ENCODE measurements at regions not wholly inside any gene's neighbourhood (a gene's known extent, or its start where the extent isn't known, plus 50 kb on each side); places are given as distances from the start of the nearest gene placed in this dataset.

GRCh38 chr5:33319841-33320240, 120.9 kb upstream of the TARS1 start:
- CTCF ChIA-PET (ENCODE audit: partially characterized antibody): interaction anchor here (1.1 to 1.2 kb wide), 2 partner anchors 8 to 10 kb away, joined by 3 read pairs; no protein-coding TSS in a partner anchor
- H3K36me3 ChIP-seq (ENCODE audit: insufficient read depth, low read length): no peaks in the 10 kb centered on the region

GRCh38 chr5:33321026-33321425, 119.7 kb upstream of the TARS1 start:
- no peak overlapping the region for H3K27ac ChIP-seq (ENCODE audit: low read depth, low read length)
- intact Hi-C loops (cut with micrococcal nuclease): no loop called here
- peaks cover 0 to 2% of the 10 kb centered on the region in 2 donors for H3K27me3 Mint-ChIP-seq
- CTCF ChIA-PET (ENCODE audit: partially characterized antibody): no interaction called here
- POLR2A ChIA-PET (ENCODE audit: partially characterized antibody): no interaction called here
- no peaks in the 10 kb centered on the region for H3K36me3 ChIP-seq (ENCODE audit: insufficient read depth, low read length)
- no peaks in the 10 kb centered on the region for H3K36me3 Mint-ChIP-seq
- H3K4me3 Mint-ChIP-seq: no peak overlapping the region
- H3K27me3 ChIP-seq (ENCODE audit: insufficient read depth, low read length): no peaks in the 10 kb centered on the region
- DNase-seq: no peak
- H3K9me3 Mint-ChIP-seq: no peaks in the 10 kb centered on the region
- no peaks in the 10 kb centered on the region for H3K9me3 ChIP-seq (ENCODE audit: control insufficient read depth in 1 of 2, low read length in 2 of 2)
- no peak overlapping the region for H3K4me3 ChIP-seq (ENCODE audit: low read length in 2 of 2)
- H3K27ac Mint-ChIP-seq: no peak overlapping the region
- H3K4me1 Mint-ChIP-seq: no peaks in the 10 kb centered on the region
- H3K4me1 ChIP-seq (ENCODE audit: insufficient read depth, low read length): no peaks in the 10 kb centered on the region

More at GRCh38 chr5:33319841-33320240, 120.9 kb upstream of the TARS1 start:
- intact Hi-C loops (cut with micrococcal nuclease): no loop called here
- Mint-ChIP-seq H3K36me3 (no peaks in the 10 kb centered on the region), H3K27ac (no peak overlapping the region), H3K27me3 (peaks cover 0 to under 1% of the 10 kb centered on the region in 2 donors), H3K9me3 (no peaks in the 10 kb centered on the region), H3K4me1 (no peaks in the 10 kb centered on the region), H3K4me3 (no peak overlapping the region)
- no peaks in the 10 kb centered on the region for H3K9me3 ChIP-seq (ENCODE audit: control insufficient read depth in 1 of 2, low read length in 2 of 2)
- no peaks in the 10 kb centered on the region for H3K4me1 ChIP-seq (ENCODE audit: insufficient read depth, low read length)
- H3K27me3 ChIP-seq (ENCODE audit: insufficient read depth, low read length): no peaks in the 10 kb centered on the region
- no peak overlapping the region for H3K4me3 ChIP-seq (ENCODE audit: low read length in 2 of 2)
- H3K27ac ChIP-seq (ENCODE audit: low read depth, low read length): no peak overlapping the region
- POLR2A ChIA-PET (ENCODE audit: partially characterized antibody): no interaction called here
- no peak for DNase-seq

GRCh38 chr5:33322632-33323031, 118.1 kb upstream of the TARS1 start:
- H3K36me3 ChIP-seq (ENCODE audit: insufficient read depth, low read length): no peaks in the 10 kb centered on the region
- no peak overlapping the region for H3K27ac ChIP-seq (ENCODE audit: low read depth, low read length)
- POLR2A ChIA-PET (ENCODE audit: partially characterized antibody): no interaction called here
- intact Hi-C loops (cut with micrococcal nuclease): no loop called here
- Mint-ChIP-seq H3K9me3 (peaks cover 0 to 5% (median 1%) of the 10 kb centered on the region in 8 donors), H3K4me3 (no peak overlapping the region), H3K4me1 (no peaks in the 10 kb centered on the region), H3K36me3 (no peaks in the 10 kb centered on the region), H3K27ac (no peak overlapping the region), H3K27me3 (peaks cover 2% of the 10 kb centered on the region in 2 donors)
- no peaks in the 10 kb centered on the region for H3K27me3 ChIP-seq (ENCODE audit: insufficient read depth, low read length)
- no peaks in the 10 kb centered on the region for H3K4me1 ChIP-seq (ENCODE audit: insufficient read depth, low read length)
- no peak for DNase-seq
- H3K9me3 ChIP-seq (ENCODE audit: control insufficient read depth in 1 of 2, low read length in 2 of 2): no peaks in the 10 kb centered on the region
- no peak overlapping the region for H3K4me3 ChIP-seq (ENCODE audit: low read length in 2 of 2)
- CTCF ChIA-PET (ENCODE audit: partially characterized antibody): no interaction called here

GRCh38 chr5:33324667-33325307, 116.0 kb upstream of the TARS1 start:
- no peak for DNase-seq
- no peaks in the 10 kb centered on the region for H3K4me1 Mint-ChIP-seq
- no peaks in the 10 kb centered on the region for H3K9me3 ChIP-seq (ENCODE audit: control insufficient read depth in 1 of 2, low read length in 2 of 2)
- no peak overlapping the region for H3K4me3 ChIP-seq (ENCODE audit: low read length in 2 of 2)
- ChIA-PET CTCF (ENCODE audit: partially characterized antibody) (no interaction called here), POLR2A (ENCODE audit: partially characterized antibody) (no interaction called here)
- H3K36me3 Mint-ChIP-seq: no peaks in the 10 kb centered on the region
- peaks cover 2% of the 10 kb centered on the region in 2 donors for H3K27me3 Mint-ChIP-seq
- no peaks in the 10 kb centered on the region for H3K4me1 ChIP-seq (ENCODE audit: insufficient read depth, low read length)
- H3K9me3 Mint-ChIP-seq: peaks cover 0 to 5% (median 1%) of the 10 kb centered on the region in 8 donors
- H3K27me3 ChIP-seq (ENCODE audit: insufficient read depth, low read length): no peaks in the 10 kb centered on the region
- no peak overlapping the region for H3K4me3 Mint-ChIP-seq
- intact Hi-C loops (cut with micrococcal nuclease): no loop called here
- no peak overlapping the region for H3K27ac Mint-ChIP-seq
- no peaks in the 10 kb centered on the region for H3K36me3 ChIP-seq (ENCODE audit: insufficient read depth, low read length)
- H3K27ac ChIP-seq (ENCODE audit: low read depth, low read length): no peak overlapping the region

- Mint-ChIP-seq H3K27me3 (peaks cover 2% of the 10 kb centered on the region in 2 donors), H3K36me3 (no peaks in the 10 kb centered on the region), H3K4me1 (no peaks in the 10 kb centered on the region), H3K4me3 (no peak overlapping the region), H3K27ac (no peak overlapping the region), H3K9me3 (peaks cover 0 to 5% (median 1%) of the 10 kb centered on the region in 8 donors)
- Histone ChIP-seq H3K4me3 (ENCODE audit: low read length in 2 of 2) (no peak overlapping the region), H3K9me3 (ENCODE audit: control insufficient read depth in 1 of 2, low read length in 2 of 2) (no peaks in the 10 kb centered on the region), H3K4me1 (ENCODE audit: insufficient read depth, low read length) (no peaks in the 10 kb centered on the region), H3K36me3 (ENCODE audit: insufficient read depth, low read length) (no peaks in the 10 kb centered on the region), H3K27me3 (ENCODE audit: insufficient read depth, low read length) (no peaks in the 10 kb centered on the region), H3K27ac (ENCODE audit: low read depth, low read length) (no peak overlapping the region)
- CTCF ChIA-PET (ENCODE audit: partially characterized antibody): no interaction called here
- DNase-seq: no peak
- intact Hi-C loops (cut with micrococcal nuclease): no loop called here
- POLR2A ChIA-PET (ENCODE audit: partially characterized antibody): no interaction called here
Observed at GRCh38 chr5:33328818-33329217, 111.9 kb upstream of the TARS1 start.

GRCh38 chr5:33329891-33330290, 110.9 kb upstream of the TARS1 start:
- no peaks in the 10 kb centered on the region for H3K4me1 ChIP-seq (ENCODE audit: insufficient read depth, low read length)
- intact Hi-C loops (cut with micrococcal nuclease): no loop called here
- no peak overlapping the region for H3K27ac ChIP-seq (ENCODE audit: low read depth, low read length)
- no peaks in the 10 kb centered on the region for H3K27me3 ChIP-seq (ENCODE audit: insufficient read depth, low read length)
- H3K36me3 ChIP-seq (ENCODE audit: insufficient read depth, low read length): no peaks in the 10 kb centered on the region
- Mint-ChIP-seq H3K4me3 (no peak overlapping the region), H3K27me3 (peaks cover 1 to 2% of the 10 kb centered on the region in 2 donors), H3K4me1 (no peaks in the 10 kb centered on the region), H3K27ac (no peak overlapping the region), H3K36me3 (no peaks in the 10 kb centered on the region), H3K9me3 (peaks cover 0 to 5% (median 1%) of the 10 kb centered on the region in 8 donors)
- DNase-seq: no peak
- H3K9me3 ChIP-seq (ENCODE audit: control insufficient read depth in 1 of 2, low read length in 2 of 2): no peaks in the 10 kb centered on the region
- ChIA-PET CTCF (ENCODE audit: partially characterized antibody) (no interaction called here), POLR2A (ENCODE audit: partially characterized antibody) (no interaction called here)
- H3K4me3 ChIP-seq (ENCODE audit: low read length in 2 of 2): no peak overlapping the region

GRCh38 chr5:33330426-33330825, 110.3 kb upstream of the TARS1 start:
- ChIA-PET POLR2A (ENCODE audit: partially characterized antibody) (no interaction called here), CTCF (ENCODE audit: partially characterized antibody) (no interaction called here)
- no peaks in the 10 kb centered on the region for H3K4me1 ChIP-seq (ENCODE audit: insufficient read depth, low read length)
- no peak for DNase-seq
- H3K9me3 ChIP-seq (ENCODE audit: control insufficient read depth in 1 of 2, low read length in 2 of 2): no peaks in the 10 kb centered on the region
- no peaks in the 10 kb centered on the region for H3K36me3 ChIP-seq (ENCODE audit: insufficient read depth, low read length)
- H3K4me3 Mint-ChIP-seq: no peak overlapping the region
- no peaks in the 10 kb centered on the region for H3K4me1 Mint-ChIP-seq
- H3K9me3 Mint-ChIP-seq: peaks cover 0 to 5% (median 1%) of the 10 kb centered on the region in 8 donors
- no peaks in the 10 kb centered on the region for H3K36me3 Mint-ChIP-seq
- H3K4me3 ChIP-seq (ENCODE audit: low read length in 2 of 2): no peak overlapping the region
- H3K27me3 Mint-ChIP-seq: peaks cover 0 to 2% of the 10 kb centered on the region in 2 donors
- H3K27me3 ChIP-seq (ENCODE audit: insufficient read depth, low read length): no peaks in the 10 kb centered on the region
- H3K27ac ChIP-seq (ENCODE audit: low read depth, low read length): no peak overlapping the region
- intact Hi-C loops (cut with micrococcal nuclease): no loop called here
- H3K27ac Mint-ChIP-seq: no peak overlapping the region

- intact Hi-C loops (cut with micrococcal nuclease): no loop called here
- no peaks in the 10 kb centered on the region for H3K27me3 ChIP-seq (ENCODE audit: insufficient read depth, low read length)
- ChIA-PET CTCF (ENCODE audit: partially characterized antibody) (no interaction called here), POLR2A (ENCODE audit: partially characterized antibody) (no interaction called here)
- no peak overlapping the region for H3K27ac ChIP-seq (ENCODE audit: low read depth, low read length)
- H3K4me1 ChIP-seq (ENCODE audit: insufficient read depth, low read length): no peaks in the 10 kb centered on the region
- no peaks in the 10 kb centered on the region for H3K4me1 Mint-ChIP-seq
- H3K27me3 Mint-ChIP-seq: peaks cover 0 to 2% of the 10 kb centered on the region in 2 donors
- H3K36me3 Mint-ChIP-seq: no peaks in the 10 kb centered on the region
- H3K36me3 ChIP-seq (ENCODE audit: insufficient read depth, low read length): no peaks in the 10 kb centered on the region
- no peak overlapping the region for H3K4me3 ChIP-seq (ENCODE audit: low read length in 2 of 2)
- no peak for DNase-seq
- H3K9me3 Mint-ChIP-seq: peaks cover 0 to 5% (median 2%) of the 10 kb centered on the region in 8 donors
- H3K9me3 ChIP-seq (ENCODE audit: control insufficient read depth in 1 of 2, low read length in 2 of 2): no peaks in the 10 kb centered on the region
- H3K4me3 Mint-ChIP-seq: no peak overlapping the region
- H3K27ac Mint-ChIP-seq: no peak overlapping the region
Observed at GRCh38 chr5:33330992-33331391, 109.8 kb upstream of the TARS1 start.
